T-helper 17 cell (primary cell): ENCODE measurements at regions not wholly inside any gene's neighbourhood (a gene's known extent, or its start where the extent isn't known, plus 50 kb on each side); places are given as distances from the start of the nearest gene placed in this dataset.
"Not testable (repeated sequence)": the region's sequence is repeated elsewhere in the genome, so short reads cannot be mapped to it uniquely, and the experiment has no call there.

Experiments
- ATAC-seq: fragments of 150-1000 bp; cut with Tn5 transposase; 2 replicates; pipeline ENCODE4 v1.10.0; 2021; ENCODE audit warnings: mild to moderate bottlenecking, moderate library complexity
- DNase-seq, 3 donors: peaks; one replicate each; pipeline versions ENCODE4 v3.0.0 to v3.0.0-alpha.2; 2020 to 2021
- H3K9me3 ChIP-seq: one replicate; pipeline ENCODE4 v1.7.0; 2013; ENCODE audit warnings: low read length, mild to moderate bottlenecking; ENCODE audit not compliant: control insufficient read depth, poor library complexity, severe bottlenecking
- H3K27ac Mint-ChIP-seq: one replicate; pipeline ENCODE4 v1.8.0; 2022; ENCODE audit warnings: mild to moderate bottlenecking, moderate library complexity, mixed read lengths
- H3K27me3 Mint-ChIP-seq: one replicate; pipeline ENCODE4 v1.8.0; 2022; ENCODE audit warnings: mixed read lengths
- H3K36me3 Mint-ChIP-seq: one replicate; pipeline ENCODE4 v1.8.0; 2022; ENCODE audit warnings: low read depth, mixed read lengths
- H3K4me1 Mint-ChIP-seq: one replicate; pipeline ENCODE4 v1.8.0; 2022; ENCODE audit warnings: mild to moderate bottlenecking, mixed read lengths
- H3K4me3 Mint-ChIP-seq: one replicate; pipeline ENCODE4 v1.8.0; 2022; ENCODE audit warnings: mild to moderate bottlenecking, moderate library complexity, mixed read lengths

DNA sequence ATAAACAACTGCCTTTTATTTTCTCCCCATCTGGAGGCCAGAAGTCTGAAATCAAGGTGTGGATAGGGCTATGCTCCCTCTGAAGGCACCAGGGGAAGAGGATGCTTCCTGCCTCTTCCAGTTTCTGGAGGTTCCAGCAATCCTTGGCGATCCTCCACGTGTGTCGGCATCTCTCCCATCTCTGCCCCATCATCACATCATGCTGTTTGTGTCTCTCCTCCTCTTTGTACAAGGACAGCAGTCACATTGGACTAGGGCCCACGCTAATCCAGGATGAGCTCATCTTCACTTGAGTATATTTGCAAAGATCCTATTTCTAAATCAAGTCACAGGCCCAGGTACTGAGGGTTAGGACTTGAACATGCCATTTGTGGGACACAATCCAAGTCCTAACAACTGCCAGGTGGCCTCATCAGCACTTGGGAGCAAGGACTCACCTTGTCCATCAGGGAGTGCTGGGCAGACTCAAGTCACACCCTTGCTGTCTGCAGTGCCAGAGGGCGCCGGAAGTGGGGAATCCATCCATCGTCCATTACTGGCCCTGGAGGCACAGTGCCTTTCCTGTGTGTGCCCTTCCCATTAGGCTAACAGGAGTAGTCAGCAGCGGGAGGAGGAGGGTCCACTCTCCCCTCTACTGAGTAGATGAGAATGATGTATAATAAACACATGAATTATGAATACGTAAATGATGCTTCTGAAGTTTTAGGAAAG, 185.4 kb upstream of the AJAP1 start:
- DNase-seq: no peak
- no peaks in the 10 kb centered on the region for H3K9me3 ChIP-seq
- Mint-ChIP-seq H3K27me3 (peaks cover 5% of the 10 kb centered on the region), H3K27ac (no peak overlapping the region), H3K36me3 (no peaks in the 10 kb centered on the region), H3K4me3 (no peak overlapping the region), H3K4me1 (no peaks in the 10 kb centered on the region)
- ATAC-seq: no peak

- DNase-seq: no peak
- H3K27ac Mint-ChIP-seq: no peak overlapping the region
- H3K9me3 ChIP-seq: no peaks in the 10 kb centered on the region
- H3K4me3 Mint-ChIP-seq: no peak overlapping the region
- no peak for ATAC-seq
- no peaks in the 10 kb centered on the region for H3K36me3 Mint-ChIP-seq
- no peaks in the 10 kb centered on the region for H3K4me1 Mint-ChIP-seq
- H3K27me3 Mint-ChIP-seq: no peaks in the 10 kb centered on the region
Measured at GRCh38 chr1:4476394-4476793, 178.0 kb upstream of the AJAP1 start.

DNA sequence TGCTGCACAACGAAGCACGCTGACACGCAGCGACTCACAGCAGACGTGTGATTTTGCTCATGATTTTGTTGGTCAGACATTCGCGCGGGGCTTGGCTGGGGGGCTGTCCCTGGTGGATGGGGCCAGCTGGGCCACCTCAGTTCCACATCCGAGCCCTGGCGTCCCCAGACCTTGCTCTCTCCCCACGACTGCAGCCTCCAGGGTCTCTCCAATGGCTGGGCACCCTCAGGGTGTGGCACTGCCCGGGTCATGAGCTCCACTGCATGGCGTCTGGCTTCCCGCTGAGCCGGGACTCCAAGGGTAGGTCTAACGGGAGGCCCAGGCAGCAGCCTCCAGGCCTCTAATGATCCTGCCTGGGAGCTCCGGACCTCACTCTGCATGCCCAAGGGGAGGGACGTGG, 173.0 kb upstream of the AJAP1 start:
- no peaks in the 10 kb centered on the region for H3K9me3 ChIP-seq
- H3K27me3 Mint-ChIP-seq: no peaks in the 10 kb centered on the region
- H3K4me3 Mint-ChIP-seq: no peak overlapping the region
- ATAC-seq (no peak), DNase-seq (no peak)
- no peaks in the 10 kb centered on the region for H3K4me1 Mint-ChIP-seq
- no peaks in the 10 kb centered on the region for H3K36me3 Mint-ChIP-seq
- no peak overlapping the region for H3K27ac Mint-ChIP-seq

GRCh38 chr1:4482526-4482925, 171.9 kb upstream of the AJAP1 start:
- no peak for DNase-seq

DNA sequence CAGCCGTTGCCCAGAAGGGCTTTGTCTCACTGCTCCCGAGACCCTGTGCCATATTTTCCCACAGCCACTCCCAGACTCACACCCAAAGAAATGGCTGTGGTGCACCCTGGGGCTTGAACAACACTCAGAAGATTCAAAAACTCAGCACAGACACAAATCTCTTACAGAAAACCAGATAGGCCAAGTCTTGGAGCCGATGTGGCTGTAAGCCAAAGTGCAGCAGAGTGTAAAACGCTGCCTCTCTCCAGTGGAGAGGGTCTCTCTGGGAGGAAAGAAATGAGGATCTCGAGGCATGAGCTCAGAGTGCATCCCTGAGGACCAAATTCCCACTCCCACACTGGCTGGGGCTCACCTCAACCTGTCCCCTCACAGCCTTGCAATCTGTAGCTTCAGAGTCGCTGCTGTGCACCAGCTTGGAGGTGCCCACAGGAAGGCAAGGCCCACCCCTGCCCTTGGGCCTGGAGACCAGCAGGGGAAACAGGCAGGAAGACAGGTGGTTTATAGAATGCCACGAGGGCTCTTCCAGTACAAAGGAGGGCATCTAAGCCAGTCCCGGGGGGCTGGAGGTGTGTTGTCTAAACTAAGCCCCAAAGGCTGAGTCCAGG, 171.3 kb upstream of the AJAP1 start:
- Mint-ChIP-seq H3K36me3 (peaks cover 2% of the 10 kb centered on the region), H3K4me3 (no peak overlapping the region), H3K4me1 (no peaks in the 10 kb centered on the region), H3K27me3 (peaks cover 8% of the 10 kb centered on the region), H3K27ac (no peak overlapping the region)
- DNase-seq (no peak), ATAC-seq (no peak)
- no peaks in the 10 kb centered on the region for H3K9me3 ChIP-seq

More at GRCh38 chr1:4482526-4482925, 171.9 kb upstream of the AJAP1 start:
- H3K27me3 Mint-ChIP-seq: peaks cover 2% of the 10 kb centered on the region
- ATAC-seq: no peak
- H3K36me3 Mint-ChIP-seq: no peaks in the 10 kb centered on the region
- H3K27ac Mint-ChIP-seq: no peak overlapping the region
- no peaks in the 10 kb centered on the region for H3K4me1 Mint-ChIP-seq
- H3K9me3 ChIP-seq: no peaks in the 10 kb centered on the region
- H3K4me3 Mint-ChIP-seq: no peak overlapping the region

DNA sequence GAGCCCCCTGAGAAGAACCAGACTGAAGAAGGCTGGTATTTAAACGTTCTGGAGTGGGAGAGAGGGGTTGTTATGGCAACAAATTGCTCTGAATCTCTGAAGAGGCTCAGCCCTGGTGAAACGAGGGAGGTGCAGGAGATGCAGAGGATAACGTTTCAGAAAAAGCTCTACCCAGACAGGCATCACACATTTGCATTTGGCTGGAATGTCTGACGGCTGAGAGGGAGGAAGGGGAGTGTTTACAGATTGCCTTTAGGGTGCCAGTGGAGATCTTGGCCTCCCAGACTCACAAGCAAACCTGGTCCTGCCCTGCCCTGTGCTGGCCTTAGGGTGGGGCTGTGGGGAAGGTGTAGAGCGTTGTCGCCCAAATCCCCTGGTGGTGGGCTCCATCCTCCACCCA, 169.0 kb upstream of the AJAP1 start:
- ATAC-seq: no peak
- no peak overlapping the region for H3K27ac Mint-ChIP-seq

GRCh38 chr1:4485878-4486277, 168.5 kb upstream of the AJAP1 start:
- ATAC-seq (no peak), DNase-seq (no peak)
- peaks cover 9% of the 10 kb centered on the region for H3K27me3 Mint-ChIP-seq
- no peak overlapping the region for H3K27ac Mint-ChIP-seq
- peaks cover 2% of the 10 kb centered on the region for H3K36me3 Mint-ChIP-seq
- no peak overlapping the region for H3K4me3 Mint-ChIP-seq
- H3K9me3 ChIP-seq: no peaks in the 10 kb centered on the region
- no peaks in the 10 kb centered on the region for H3K4me1 Mint-ChIP-seq

More for the DNA sequence above, 169.0 kb upstream of the AJAP1 start:
- DNase-seq: no peak
- no peaks in the 10 kb centered on the region for H3K9me3 ChIP-seq
- no peak overlapping the region for H3K4me3 Mint-ChIP-seq
- peaks cover 2% of the 10 kb centered on the region for H3K36me3 Mint-ChIP-seq
- H3K4me1 Mint-ChIP-seq: no peaks in the 10 kb centered on the region
- peaks cover 9% of the 10 kb centered on the region for H3K27me3 Mint-ChIP-seq

GRCh38 chr1:4486408-4487120, 167.8 kb upstream of the AJAP1 start:
- H3K27me3 Mint-ChIP-seq: peaks cover 13% of the 10 kb centered on the region
- no peak for ATAC-seq
- no peak overlapping the region for H3K4me3 Mint-ChIP-seq
- peaks cover 2% of the 10 kb centered on the region for H3K36me3 Mint-ChIP-seq
- H3K4me1 Mint-ChIP-seq: no peaks in the 10 kb centered on the region
- H3K9me3 ChIP-seq: no peaks in the 10 kb centered on the region
- H3K27ac Mint-ChIP-seq: no peak overlapping the region
- no peak for DNase-seq

- peaks cover 19% of the 10 kb centered on the region for H3K27me3 Mint-ChIP-seq
- peaks cover 2% of the 10 kb centered on the region for H3K36me3 Mint-ChIP-seq
- ATAC-seq: no peak
- H3K4me1 Mint-ChIP-seq: no peaks in the 10 kb centered on the region
- DNase-seq: no peak
- no peaks in the 10 kb centered on the region for H3K9me3 ChIP-seq
- H3K4me3 Mint-ChIP-seq: no peak overlapping the region
- H3K27ac Mint-ChIP-seq: no peak overlapping the region
Measured at GRCh38 chr1:4488018-4488417, 166.4 kb upstream of the AJAP1 start.

GRCh38 chr1:4489486-4489885, 164.9 kb upstream of the AJAP1 start:
- Mint-ChIP-seq H3K36me3 (peaks cover 2% of the 10 kb centered on the region), H3K4me1 (no peaks in the 10 kb centered on the region), H3K4me3 (no peak overlapping the region), H3K27ac (no peak overlapping the region), H3K27me3 (peaks cover 27% of the 10 kb centered on the region)
- ATAC-seq (no peak), DNase-seq (no peak)
- no peaks in the 10 kb centered on the region for H3K9me3 ChIP-seq

- H3K4me1 Mint-ChIP-seq, H3K4me3 Mint-ChIP-seq, H3K27ac Mint-ChIP-seq, H3K9me3 ChIP-seq, H3K36me3 Mint-ChIP-seq, ATAC-seq, DNase-seq: not testable (repeated sequence)
- peaks cover 27% of the 10 kb centered on the region for H3K27me3 Mint-ChIP-seq
Measured at GRCh38 chr1:4489992-4490391, 164.4 kb upstream of the AJAP1 start.

DNA sequence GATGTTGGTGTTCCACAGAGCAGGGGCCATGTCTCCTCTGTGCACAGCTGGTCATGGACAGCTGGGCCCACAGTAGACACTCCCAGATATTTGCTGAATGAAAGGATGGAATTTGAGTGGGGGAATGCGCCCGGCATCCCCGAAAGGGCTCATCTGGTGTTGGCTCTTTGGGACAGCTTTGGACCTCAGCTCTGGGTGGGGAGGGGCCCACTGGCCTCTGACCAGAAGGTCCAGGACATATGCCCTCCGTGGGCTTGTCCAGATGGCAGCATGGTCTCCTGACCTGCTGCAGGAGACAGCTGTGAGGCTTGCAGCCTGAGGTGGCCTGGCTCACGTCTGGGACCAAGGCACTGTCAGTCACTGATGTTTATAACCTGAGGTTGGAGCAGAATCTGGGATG, 160.4 kb upstream of the AJAP1 start:
- no peaks in the 10 kb centered on the region for H3K4me1 Mint-ChIP-seq
- H3K9me3 ChIP-seq: no peaks in the 10 kb centered on the region
- H3K4me3 Mint-ChIP-seq: no peak overlapping the region
- peaks cover 18% of the 10 kb centered on the region for H3K27me3 Mint-ChIP-seq
- DNase-seq (no peak), ATAC-seq (no peak)
- H3K36me3 Mint-ChIP-seq: no peaks in the 10 kb centered on the region
- no peak overlapping the region for H3K27ac Mint-ChIP-seq

GRCh38 chr1:4494558-4494957, 159.9 kb upstream of the AJAP1 start:
- Mint-ChIP-seq H3K27ac (no peak overlapping the region), H3K4me3 (no peak overlapping the region), H3K36me3 (no peaks in the 10 kb centered on the region), H3K27me3 (peaks cover 18% of the 10 kb centered on the region), H3K4me1 (no peaks in the 10 kb centered on the region)
- ATAC-seq (no peak), DNase-seq (no peak)
- no peaks in the 10 kb centered on the region for H3K9me3 ChIP-seq
